HCT116 (cell line): ENCODE measurements at regions not wholly inside any gene's neighbourhood (a gene's known extent, or its start where the extent isn't known, plus 50 kb on each side); places are given as distances from the start of the nearest gene placed in this dataset.

Experiments used
- ATAC-seq: fragments of 200-7000 bp; cut with Tn5 transposase; 2 replicates; pipeline ENCODE4 v1.9.1; 2020; ENCODE audit warnings: mild to moderate bottlenecking, moderate library complexity
- BruUV-seq: library from RNA; stranded (reverse); fragments of 400-500 nt; replicated peaks from 2 replicates; lab custom pipeline; 2021; lab: Mats Ljungman, UMichigan
- CTCF ChIA-PET: fragments of 300-600 bp; sonication (Branson Sonifier 250); formaldehyde crosslinking; loops from one replicate; lab custom pipeline; 2021; ENCODE audit warnings: antibody characterized with exemption; lab: Charles Lee
- POLR2A ChIA-PET: fragments of 300-600, 350-600 bp; sonication (Branson Sonifier 250); formaldehyde crosslinking; loops from one replicate; lab custom pipeline; 2021; ENCODE audit warnings: antibody characterized with exemption; lab: Charles Lee
- RAD21 ChIA-PET, 2 experiments: fragments of 300-600 bp; sonication (Branson Sonifier 250); formaldehyde crosslinking; loops; one replicate each; lab custom pipeline; 2023; ENCODE audit warnings: low total read pairs in 2 of 2; ENCODE audit not compliant: uncharacterized antibody in 2 of 2, unreplicated experiment in 2 of 2, low non-redundant PET in 1 of 2; lab: Charles Lee
- DNase-seq: peaks from one replicate; pipeline ENCODE4 v3.0.0-alpha.2; 2010; ENCODE audit warnings: low read depth, low spot score
- H2AFZ ChIP-seq: fragments of 200-600 bp; shearing (Covaris generic), sonication (generic); 2 replicates; pipeline ENCODE4 v1.6.1; 2017; ENCODE audit warnings: low read depth, mixed run types, mixed read lengths, antibody characterized with exemption, low read length; ENCODE audit not compliant: poor library complexity, severe bottlenecking
- H3K27ac ChIP-seq: 2 replicates; pipeline ENCODE4 v1.5.1; 2012; ENCODE audit warnings: low read depth, low read length
- H3K27me3 ChIP-seq: fragments of 200-600 bp; sonication (generic); 2 replicates; pipeline ENCODE4 v1.6.1; 2016; ENCODE audit warnings: mixed run types, low read length, mixed read lengths; ENCODE audit not compliant: insufficient read depth
- H3K36me3 ChIP-seq, 2 experiments: fragments of 200-500 bp in 1 of 2; fragments of 200-600 bp in 1 of 2; sonication (Bioruptor generic) in 1 of 2; sonication (generic) in 1 of 2; 2 replicates each; pipeline versions ENCODE4 v1.5.1 to v1.6.1; 2014 to 2016; ENCODE audit warnings: low read length in 2 of 2, inconsistent platforms in 1 of 2, mixed read lengths in 1 of 2, mixed run types in 1 of 2; ENCODE audit not compliant: insufficient read depth in 2 of 2, control insufficient read depth in 1 of 2
- H3K4me1 ChIP-seq, 2 experiments: fragments of 200-600 bp in 1 of 2; sonication (generic) in 1 of 2; 2 replicates each; pipeline versions ENCODE4 v1.5.1 to v1.6.1; 2012 to 2017; ENCODE audit warnings: low read length in 2 of 2, inconsistent platforms in 1 of 2, mild to moderate bottlenecking in 1 of 2, mixed read lengths in 1 of 2, mixed run types in 1 of 2, moderate library complexity in 1 of 2; ENCODE audit not compliant: insufficient read depth in 2 of 2, control insufficient read depth in 1 of 2
- H3K4me2 ChIP-seq: fragments of 200-600 bp; sonication (generic); 2 replicates; pipeline ENCODE4 v1.6.1; 2017; ENCODE audit warnings: mixed run types, low read length, mixed read lengths
- H3K4me3 ChIP-seq, 2 experiments: fragments of 200-600 bp in 1 of 2; sonication (generic) in 1 of 2; replicated peaks in 1 of 2; 2 replicates each; pipeline ENCODE4 v1.5.1; 2011 to 2016; ENCODE audit warnings: low read length in 2 of 2, control low read depth in 1 of 2, low read depth in 1 of 2, mild to moderate bottlenecking in 1 of 2, mixed read lengths in 1 of 2, mixed run types in 1 of 2
- H3K79me2 ChIP-seq: fragments of 200-600 bp; sonication (generic); 2 replicates; pipeline ENCODE4 v1.6.1; 2017; ENCODE audit warnings: mild to moderate bottlenecking, mixed run types, low read length, moderate library complexity, mixed read lengths; ENCODE audit not compliant: insufficient read depth
- H3K9ac ChIP-seq: fragments of 200-600 bp; sonication (generic); 2 replicates; pipeline ENCODE4 v1.6.1; 2016; ENCODE audit warnings: low read length, mixed read lengths
- H3K9me2 ChIP-seq: fragments of 200-600 bp; sonication (generic), shearing (Covaris generic); 2 replicates; pipeline ENCODE4 v1.6.1; 2017; ENCODE audit warnings: mixed run types, mild to moderate bottlenecking, moderate library complexity; ENCODE audit not compliant: insufficient read depth
- H3K9me3 ChIP-seq, 2 experiments: fragments of 200-500 bp in 1 of 2; fragments of 200-600 bp in 1 of 2; sonication (Bioruptor generic) in 1 of 2; sonication (generic) in 1 of 2; 2 replicates each; pipeline ENCODE4 v1.6.1; 2014 to 2017; ENCODE audit warnings: low read length in 2 of 2, mixed read lengths in 2 of 2, inconsistent platforms in 1 of 2, low read depth in 1 of 2, mild to moderate bottlenecking in 1 of 2, mixed run types in 1 of 2, moderate library complexity in 1 of 2; ENCODE audit not compliant: control insufficient read depth in 1 of 2, insufficient read depth in 1 of 2
- H4K20me1 ChIP-seq: fragments of 200-600 bp; sonication (generic), shearing (Covaris generic); 2 replicates; pipeline ENCODE4 v1.6.1; 2017; ENCODE audit warnings: mixed run types, mild to moderate bottlenecking, moderate library complexity; ENCODE audit not compliant: insufficient read depth
- CEBPB ChIP-seq: IDR thresholded peaks from 2 replicates; pipeline ENCODE4 v1.6.1; 2012; ENCODE audit warnings: low read depth
- EGR1 ChIP-seq: IDR thresholded peaks from 2 replicates; pipeline ENCODE4 v1.6.1; 2012; ENCODE audit warnings: low read depth
- EZH2 ChIP-seq: fragments of 200-600 bp; sonication (generic); IDR thresholded peaks from 2 replicates; pipeline ENCODE4 v1.6.1; 2017; ENCODE audit warnings: antibody characterized with exemption, mixed run types
- FOSL1 ChIP-seq: IDR thresholded peaks from 2 replicates; pipeline ENCODE4 v1.6.1; 2012; ENCODE audit warnings: low read depth
- MAX ChIP-seq: IDR thresholded peaks from 2 replicates; pipeline ENCODE4 v1.6.1; 2012
- POLR2AphosphoS5 ChIP-seq: IDR thresholded peaks from 2 replicates; pipeline ENCODE4 v1.6.1; 2011; ENCODE audit warnings: mild to moderate bottlenecking, low read depth, low read length, moderate library complexity
- RAD21 ChIP-seq: IDR thresholded peaks from 2 replicates; pipeline ENCODE4 v1.6.1; 2012; ENCODE audit warnings: low read depth, mild to moderate bottlenecking
- REST ChIP-seq: IDR thresholded peaks from 2 replicates; pipeline ENCODE4 v1.6.1; 2012; ENCODE audit warnings: low read depth
- SIN3A ChIP-seq: IDR thresholded peaks from 2 replicates; pipeline ENCODE4 v1.6.1; 2012; ENCODE audit warnings: low read depth
- SRF ChIP-seq: IDR thresholded peaks from 2 replicates; pipeline ENCODE4 v1.6.1; 2012; ENCODE audit warnings: low read depth
- TCF7L2 ChIP-seq: IDR thresholded peaks from 2 replicates; pipeline ENCODE4 v1.7.0; 2011; ENCODE audit warnings: borderline replicate concordance, inconsistent platforms; ENCODE audit not compliant: insufficient read depth, insufficient read length; ENCODE audit errors: extremely low read depth
- YY1 ChIP-seq: IDR thresholded peaks from 2 replicates; pipeline ENCODE4 v1.6.1; 2011; ENCODE audit warnings: low read length, low read depth, moderate library complexity, mild to moderate bottlenecking; ENCODE audit not compliant: insufficient replicate concordance; ENCODE audit errors: extremely low read depth
- ZBTB33 ChIP-seq: IDR thresholded peaks from 2 replicates; pipeline ENCODE4 v1.6.1; 2011; ENCODE audit warnings: mild to moderate bottlenecking, low read length, moderate library complexity; ENCODE audit not compliant: insufficient replicate concordance; ENCODE audit errors: extremely low read depth
- ZFX ChIP-seq: fragments of 450-650 bp; IDR thresholded peaks from 2 replicates; pipeline ENCODE4 v1.6.1; 2017
- ZNF274 ChIP-seq: fragments of 200-500 bp; sonication (Bioruptor generic); IDR thresholded peaks from 2 replicates; pipeline ENCODE4 v1.6.1; 2014; ENCODE audit warnings: mild to moderate bottlenecking, low read depth, low read length, inconsistent platforms
- intact Hi-C: fragments of 100-400 bp; cut with micrococcal nuclease; formaldehyde crosslinking; loops from 2 replicates; pipeline ENCODE4 v1.10.0; 2022

- ChIA-PET CTCF (no interaction called here), POLR2A (no interaction called here), RAD21 (no interaction called here)
- no peaks in the 10 kb centered on the region for H4K20me1 ChIP-seq
- H3K27me3 ChIP-seq = no peaks in the 10 kb centered on the region
- TF ChIP-seq POLR2AphosphoS5 (no peak), CEBPB (no peak), ZBTB33 (no peak), ZNF274 (no peak), SIN3A (no peak), MAX (no peak), EGR1 (no peak), RAD21 (no peak), FOSL1 (no peak)
- BruUV-seq = no TSS peak
- H3K4me3 ChIP-seq = no peak overlapping the region
- H3K36me3 ChIP-seq = no peaks in the 10 kb centered on the region
- DNase-seq = no peak
- no peak overlapping the region for H3K4me2 ChIP-seq
- no peaks in the 10 kb centered on the region for H3K9me2 ChIP-seq
- no peaks in the 10 kb centered on the region for H3K79me2 ChIP-seq
- H3K9me3 ChIP-seq = no peaks in the 10 kb centered on the region
- no peak overlapping the region for H3K9ac ChIP-seq
- intact Hi-C loops = no loop called here
- no peak for ATAC-seq
- H3K4me1 ChIP-seq = no peaks in the 10 kb centered on the region
- H2AFZ ChIP-seq = no peak overlapping the region
- no peak overlapping the region for H3K27ac ChIP-seq
Observed at GRCh38 chr1:214993419-214993818, 89.1 kb upstream of the KCNK2 start.

GRCh38 chr1:214997685-214998084 lies 84.9 kb upstream of the KCNK2 start:
- Histone ChIP-seq H3K9me2 (no peaks in the 10 kb centered on the region), H3K4me2 (no peak overlapping the region), H3K27ac (no peak overlapping the region), H3K9ac (no peak overlapping the region), H3K27me3 (no peaks in the 10 kb centered on the region), H3K79me2 (no peaks in the 10 kb centered on the region), H3K4me1 (no peaks in the 10 kb centered on the region), H2AFZ (no peak overlapping the region), H4K20me1 (no peaks in the 10 kb centered on the region), H3K36me3 (no peaks in the 10 kb centered on the region), H3K9me3 (no peaks in the 10 kb centered on the region), H3K4me3 (no peak overlapping the region)
- ChIA-PET POLR2A (no interaction called here), RAD21 (no interaction called here), CTCF (no interaction called here)
- no TSS peak for BruUV-seq
- no peak for DNase-seq
- ATAC-seq = no peak
- intact Hi-C loops = no loop called here
- TF ChIP-seq SRF = no peak
- TF ChIP-seq REST = no peak
- TF ChIP-seq EZH2 = no peak
- no peak for TF ChIP-seq YY1
- TF ChIP-seq ZFX = no peak
- TF ChIP-seq FOSL1 = no peak
- no peak for TF ChIP-seq TCF7L2
